Chondrocyte (in vitro differentiated cells): ENCODE measurements at regions not wholly inside any gene's neighbourhood (a gene's known extent, or its start where the extent isn't known, plus 50 kb on each side); places are given as distances from the start of the nearest gene placed in this dataset.

Experiments used
- DNase-seq: peaks from one replicate; pipeline ENCODE4 v3.0.0; 2021; ENCODE audit warnings: mixed read lengths, low spot score
- H3K27ac Mint-ChIP-seq: one replicate; pipeline ENCODE4 v1.8.0; 2021; ENCODE audit warnings: mild to moderate bottlenecking, moderate library complexity, mixed read lengths; ENCODE audit not compliant: unreplicated experiment
- H3K27me3 Mint-ChIP-seq: 2 replicates; pipeline ENCODE4 v1.8.0; 2021; ENCODE audit warnings: low read depth, mixed read lengths
- H3K36me3 Mint-ChIP-seq: 2 replicates; pipeline ENCODE4 v1.8.0; 2021; ENCODE audit warnings: low read depth, mixed read lengths
- H3K4me1 Mint-ChIP-seq: 2 replicates; pipeline ENCODE4 v1.8.0; 2021; ENCODE audit warnings: low read depth, mild to moderate bottlenecking, mixed read lengths
- H3K4me3 Mint-ChIP-seq: one replicate; pipeline ENCODE4 v1.8.0; 2021; ENCODE audit warnings: mild to moderate bottlenecking, moderate library complexity, mixed read lengths; ENCODE audit not compliant: unreplicated experiment
- H3K9me3 Mint-ChIP-seq: 2 replicates; pipeline ENCODE4 v1.8.0; 2021; ENCODE audit warnings: low read depth, mixed read lengths
- TF ChIP-seq, protein P1 (sequence below): fragments of 200-600 bp; sonication (generic); IDR thresholded peaks from 2 replicates; pipeline ENCODE4 v1.5.0; 2021; ENCODE audit warnings: antibody characterized with exemption, mild to moderate bottlenecking, moderate library complexity

DNA sequence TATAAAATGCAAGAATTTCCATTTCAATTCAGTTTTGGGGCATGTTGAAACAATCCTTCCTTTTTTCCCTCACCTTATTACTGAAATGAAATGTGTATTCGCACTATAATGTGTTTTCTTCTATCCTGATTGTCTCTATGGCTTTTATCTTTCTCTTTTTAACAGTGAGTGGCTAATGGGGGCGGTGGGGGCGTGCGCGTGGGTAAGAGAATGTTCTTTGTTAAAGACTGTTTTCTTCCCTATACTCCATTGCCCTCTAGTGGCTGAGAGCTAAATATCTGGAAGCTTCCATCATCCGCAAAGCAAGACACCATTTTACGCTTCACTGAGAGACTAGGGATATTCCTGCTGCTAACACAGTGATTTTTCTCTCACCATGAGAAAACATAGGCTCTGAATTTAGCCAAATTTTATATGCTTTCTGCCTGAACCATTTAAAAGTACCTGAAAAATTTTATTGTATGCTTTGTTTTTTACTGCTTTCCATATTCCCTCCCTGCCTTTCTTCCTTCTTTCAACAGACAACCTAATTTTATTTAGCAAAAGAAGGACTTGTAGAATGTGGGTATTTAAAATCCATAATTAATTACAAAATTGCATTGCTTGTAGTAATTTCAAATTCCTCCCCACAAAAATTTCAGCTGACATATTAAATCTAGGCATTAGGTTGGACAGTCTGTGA is 194.0 kb downstream of the GASK1B start:
- Mint-ChIP-seq H3K4me1 (peaks cover 10% of the 10 kb centered on the region), H3K9me3 (no peaks in the 10 kb centered on the region), H3K4me3 (peak overlapping the region; percentile 43), H3K27me3 (no peaks in the 10 kb centered on the region), H3K36me3 (no peaks in the 10 kb centered on the region), H3K27ac (no peak overlapping the region)
- TF ChIP-seq, protein P1, sequence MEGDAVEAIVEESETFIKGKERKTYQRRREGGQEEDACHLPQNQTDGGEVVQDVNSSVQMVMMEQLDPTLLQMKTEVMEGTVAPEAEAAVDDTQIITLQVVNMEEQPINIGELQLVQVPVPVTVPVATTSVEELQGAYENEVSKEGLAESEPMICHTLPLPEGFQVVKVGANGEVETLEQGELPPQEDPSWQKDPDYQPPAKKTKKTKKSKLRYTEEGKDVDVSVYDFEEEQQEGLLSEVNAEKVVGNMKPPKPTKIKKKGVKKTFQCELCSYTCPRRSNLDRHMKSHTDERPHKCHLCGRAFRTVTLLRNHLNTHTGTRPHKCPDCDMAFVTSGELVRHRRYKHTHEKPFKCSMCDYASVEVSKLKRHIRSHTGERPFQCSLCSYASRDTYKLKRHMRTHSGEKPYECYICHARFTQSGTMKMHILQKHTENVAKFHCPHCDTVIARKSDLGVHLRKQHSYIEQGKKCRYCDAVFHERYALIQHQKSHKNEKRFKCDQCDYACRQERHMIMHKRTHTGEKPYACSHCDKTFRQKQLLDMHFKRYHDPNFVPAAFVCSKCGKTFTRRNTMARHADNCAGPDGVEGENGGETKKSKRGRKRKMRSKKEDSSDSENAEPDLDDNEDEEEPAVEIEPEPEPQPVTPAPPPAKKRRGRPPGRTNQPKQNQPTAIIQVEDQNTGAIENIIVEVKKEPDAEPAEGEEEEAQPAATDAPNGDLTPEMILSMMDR = peak; percentile 99
- no peak for DNase-seq

DNA sequence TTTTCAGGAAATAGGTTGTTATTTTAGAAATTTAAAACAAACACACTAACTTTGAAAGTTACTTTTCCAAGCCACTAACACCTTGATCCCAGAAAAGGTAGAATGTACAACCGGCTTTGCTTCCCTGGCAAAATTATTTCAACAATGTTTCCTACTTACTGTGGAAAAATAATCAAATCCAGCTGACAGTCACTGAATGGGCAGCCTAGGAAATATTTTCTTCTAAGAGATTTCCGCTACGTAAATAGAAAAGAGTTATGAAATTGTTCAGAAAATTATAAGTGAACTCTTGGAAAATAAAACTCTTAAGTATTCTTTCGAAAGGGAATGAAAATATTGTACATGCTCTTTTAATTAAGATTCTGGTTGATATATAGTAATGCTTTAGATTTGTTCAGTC is 195.7 kb downstream of the GASK1B start:
- no peak overlapping the region for H3K27ac Mint-ChIP-seq
- H3K36me3 Mint-ChIP-seq = no peaks in the 10 kb centered on the region
- H3K27me3 Mint-ChIP-seq = no peaks in the 10 kb centered on the region
- no peak overlapping the region for H3K4me3 Mint-ChIP-seq
- H3K4me1 Mint-ChIP-seq = peaks cover 10% of the 10 kb centered on the region
- peaks cover under 1% of the 10 kb centered on the region for H3K9me3 Mint-ChIP-seq
- DNase-seq = no peak
- TF ChIP-seq, protein P1 = no peak

- no peak overlapping the region for H3K27ac Mint-ChIP-seq
- H3K36me3 Mint-ChIP-seq = no peaks in the 10 kb centered on the region
- H3K27me3 Mint-ChIP-seq = no peaks in the 10 kb centered on the region
Measured at GRCh38 chr4:157973297-157973696, 199.5 kb downstream of the GASK1B start.

DNA sequence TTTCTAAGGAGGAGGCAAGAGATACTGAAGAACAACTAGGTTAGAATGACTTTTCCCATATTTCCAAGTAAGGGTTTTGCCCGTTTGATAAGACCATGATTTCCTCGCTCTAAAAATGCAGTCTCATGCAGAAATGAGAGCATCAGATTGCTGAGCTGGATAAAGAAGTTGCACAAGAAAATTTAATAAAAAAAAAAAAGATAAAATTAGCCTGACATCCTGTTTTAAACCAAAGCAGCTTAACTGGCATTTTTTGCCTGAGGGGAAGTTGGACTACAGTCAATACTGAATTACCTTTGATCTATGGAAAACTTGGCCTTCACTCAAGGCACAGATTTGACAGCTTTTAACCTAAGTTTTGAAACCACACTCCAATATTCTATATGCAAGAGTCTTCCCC is 208.4 kb downstream of the GASK1B start:
- H3K27me3 Mint-ChIP-seq = no peaks in the 10 kb centered on the region
- no peak overlapping the region for H3K4me3 Mint-ChIP-seq
- H3K4me1 Mint-ChIP-seq = peaks cover 13% of the 10 kb centered on the region
- H3K9me3 Mint-ChIP-seq = no peaks in the 10 kb centered on the region
- TF ChIP-seq, protein P1 = no peak
- H3K27ac Mint-ChIP-seq = no peak overlapping the region
- no peak for DNase-seq
- H3K36me3 Mint-ChIP-seq = no peaks in the 10 kb centered on the region

More at GRCh38 chr4:157973297-157973696, 199.5 kb downstream of the GASK1B start:
- no peak overlapping the region for H3K4me3 Mint-ChIP-seq
- peaks cover 6% of the 10 kb centered on the region for H3K9me3 Mint-ChIP-seq
- TF ChIP-seq, protein P1 = no peak
- DNase-seq = no peak
- peaks cover 5% of the 10 kb centered on the region for H3K4me1 Mint-ChIP-seq

DNA sequence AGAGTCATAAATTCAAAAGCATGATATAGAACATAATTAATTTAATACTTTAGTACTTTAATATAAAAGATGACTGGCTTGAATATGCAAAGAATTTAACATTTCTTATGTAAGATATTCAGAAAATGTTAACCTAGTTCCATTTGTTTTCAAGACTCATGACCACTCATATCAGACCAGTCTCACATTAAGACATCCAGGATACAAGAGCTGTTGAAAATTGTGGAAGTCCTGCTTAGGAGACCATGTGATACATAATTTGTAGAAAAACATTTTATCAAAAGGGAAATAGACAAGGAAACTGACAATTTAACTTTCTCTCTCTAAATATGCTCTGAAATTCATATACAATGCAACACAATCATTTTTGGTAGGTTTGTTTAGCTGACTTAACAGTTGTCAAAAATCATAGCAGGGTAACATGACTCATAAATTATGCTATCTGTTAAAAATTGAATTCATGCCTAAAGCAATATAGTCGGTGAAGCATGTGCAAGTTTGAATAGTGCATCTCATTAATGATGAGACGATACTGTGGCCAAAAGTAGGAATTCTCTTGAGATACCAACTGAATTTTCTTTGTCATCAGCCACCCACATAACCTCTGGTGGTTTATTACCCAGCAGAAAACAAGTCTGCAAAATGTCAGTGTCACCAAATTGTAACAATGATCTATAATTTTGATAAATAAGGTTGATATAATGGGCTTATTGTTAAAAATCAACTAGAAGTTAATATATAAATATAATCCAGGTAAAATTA is 211.4 kb downstream of the GASK1B start:
- H3K9me3 Mint-ChIP-seq = peaks cover 2% of the 10 kb centered on the region
- no peak for DNase-seq
- no peaks in the 10 kb centered on the region for H3K27me3 Mint-ChIP-seq
- peaks cover 24% of the 10 kb centered on the region for H3K4me1 Mint-ChIP-seq
- TF ChIP-seq, protein P1 = no peak
- no peaks in the 10 kb centered on the region for H3K36me3 Mint-ChIP-seq
- no peak overlapping the region for H3K27ac Mint-ChIP-seq
- no peak overlapping the region for H3K4me3 Mint-ChIP-seq
